LNCAP (cell line): ENCODE measurements at regions not wholly inside any gene's neighbourhood (a gene's known extent, or its start where the extent isn't known, plus 50 kb on each side); places are given as distances from the start of the nearest gene placed in this dataset.

Experiments used
- TF ChIP-seq, protein P1 (sequence below): fragments of 450-650 bp; IDR thresholded peaks from 2 replicates; pipeline ENCODE4 v1.5.1; 2017; ENCODE audit warnings: mild to moderate bottlenecking

DNA sequence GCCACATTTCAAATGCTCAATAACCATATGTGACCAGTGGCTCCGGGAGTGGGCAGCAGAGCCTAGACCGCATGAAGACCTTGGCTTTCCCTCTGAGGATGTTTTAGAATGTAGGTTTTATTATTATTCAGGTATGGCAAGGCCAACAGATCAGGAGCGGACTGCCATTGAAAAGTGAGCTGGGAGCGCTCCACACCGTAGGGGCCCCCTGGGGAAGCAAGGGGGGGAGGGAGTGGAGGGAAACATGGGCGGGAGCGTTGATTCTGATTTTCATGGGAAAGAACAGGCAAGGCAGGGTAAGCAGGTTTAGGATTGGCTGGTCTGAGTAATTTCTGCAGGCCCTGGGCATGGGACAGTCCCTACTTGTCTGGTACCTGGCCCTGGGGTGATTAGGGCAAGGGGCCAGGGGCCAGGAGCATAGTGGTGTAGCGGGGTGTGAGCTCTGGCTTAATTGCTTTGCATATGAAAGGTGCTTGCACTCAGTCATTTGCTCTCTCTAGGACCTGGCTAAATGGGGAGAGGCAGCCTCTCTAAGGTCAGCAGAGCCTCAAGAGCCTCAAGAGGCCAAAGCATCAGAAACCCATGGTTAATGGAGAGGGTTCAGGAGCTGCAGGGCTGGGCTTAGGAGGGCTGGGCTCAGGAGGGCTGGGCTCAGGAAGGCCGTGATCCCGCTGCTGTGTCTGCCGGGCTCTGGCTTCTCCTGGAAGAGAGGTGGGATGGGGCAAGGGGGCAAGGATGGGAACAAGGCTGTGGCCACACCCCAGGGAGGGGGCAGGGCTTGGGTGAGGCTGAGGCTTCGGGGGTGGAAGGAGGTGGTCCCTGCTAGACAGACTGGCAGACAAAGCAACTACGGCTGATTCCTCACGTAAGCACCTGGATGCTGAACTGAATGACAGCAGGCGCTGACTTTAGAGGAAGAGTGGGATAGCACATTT, 82.0 kb upstream of the WASF3 start:
- TF ChIP-seq, protein P1, sequence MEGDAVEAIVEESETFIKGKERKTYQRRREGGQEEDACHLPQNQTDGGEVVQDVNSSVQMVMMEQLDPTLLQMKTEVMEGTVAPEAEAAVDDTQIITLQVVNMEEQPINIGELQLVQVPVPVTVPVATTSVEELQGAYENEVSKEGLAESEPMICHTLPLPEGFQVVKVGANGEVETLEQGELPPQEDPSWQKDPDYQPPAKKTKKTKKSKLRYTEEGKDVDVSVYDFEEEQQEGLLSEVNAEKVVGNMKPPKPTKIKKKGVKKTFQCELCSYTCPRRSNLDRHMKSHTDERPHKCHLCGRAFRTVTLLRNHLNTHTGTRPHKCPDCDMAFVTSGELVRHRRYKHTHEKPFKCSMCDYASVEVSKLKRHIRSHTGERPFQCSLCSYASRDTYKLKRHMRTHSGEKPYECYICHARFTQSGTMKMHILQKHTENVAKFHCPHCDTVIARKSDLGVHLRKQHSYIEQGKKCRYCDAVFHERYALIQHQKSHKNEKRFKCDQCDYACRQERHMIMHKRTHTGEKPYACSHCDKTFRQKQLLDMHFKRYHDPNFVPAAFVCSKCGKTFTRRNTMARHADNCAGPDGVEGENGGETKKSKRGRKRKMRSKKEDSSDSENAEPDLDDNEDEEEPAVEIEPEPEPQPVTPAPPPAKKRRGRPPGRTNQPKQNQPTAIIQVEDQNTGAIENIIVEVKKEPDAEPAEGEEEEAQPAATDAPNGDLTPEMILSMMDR = no peak

DNA sequence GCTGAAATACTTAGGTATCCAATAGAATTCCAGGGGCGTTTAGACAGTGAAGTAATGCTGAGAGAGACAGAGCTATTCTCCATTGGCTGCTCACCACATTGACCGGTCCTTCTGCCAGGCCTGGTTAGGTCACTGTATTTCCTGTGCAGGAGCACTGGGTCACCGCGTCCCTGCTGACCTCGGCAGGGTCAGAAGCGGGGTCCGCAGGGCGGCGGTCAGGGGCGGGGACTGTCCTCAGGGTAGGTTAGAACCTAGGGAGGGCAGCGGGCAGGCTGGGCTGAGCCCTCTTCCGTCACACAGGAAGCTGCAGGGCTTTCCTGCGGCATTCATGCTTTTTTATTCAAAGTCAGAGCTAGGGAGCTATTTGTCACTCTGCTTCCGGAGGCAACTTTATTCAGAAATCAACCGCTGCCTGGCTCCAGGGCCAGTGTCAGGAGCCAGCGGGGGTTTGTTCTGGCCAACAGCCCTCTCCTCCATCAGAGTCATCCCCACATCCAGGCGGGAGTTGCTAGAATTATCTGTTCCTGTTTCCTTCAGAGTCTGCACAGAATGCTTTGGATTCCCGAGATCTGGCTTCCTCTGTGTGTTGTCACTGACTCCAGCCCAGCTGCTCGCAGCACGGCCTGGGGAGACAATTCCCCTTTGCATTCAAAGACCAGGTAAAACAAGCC, 81.2 kb upstream of the WASF3 start:
- TF ChIP-seq, protein P1 = no peak

DNA sequence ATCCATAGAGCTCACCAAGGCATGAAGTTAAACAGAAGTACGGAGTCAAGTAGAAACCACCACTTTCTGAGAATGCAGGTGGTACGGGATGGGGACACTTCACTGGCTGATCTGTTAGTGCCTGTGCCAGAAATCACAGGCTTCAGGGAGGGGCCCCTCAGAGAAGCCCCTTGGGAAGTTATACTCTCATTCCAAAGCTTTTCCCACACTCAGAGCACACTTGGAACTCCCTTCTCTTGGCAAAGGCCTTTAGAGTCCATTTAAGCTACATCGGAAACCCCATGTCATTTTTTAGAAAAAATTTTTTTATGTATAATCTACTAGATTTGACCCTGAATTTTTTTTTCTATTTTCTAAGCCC, 80.7 kb upstream of the WASF3 start:
- TF ChIP-seq, protein P1 = no peak

DNA sequence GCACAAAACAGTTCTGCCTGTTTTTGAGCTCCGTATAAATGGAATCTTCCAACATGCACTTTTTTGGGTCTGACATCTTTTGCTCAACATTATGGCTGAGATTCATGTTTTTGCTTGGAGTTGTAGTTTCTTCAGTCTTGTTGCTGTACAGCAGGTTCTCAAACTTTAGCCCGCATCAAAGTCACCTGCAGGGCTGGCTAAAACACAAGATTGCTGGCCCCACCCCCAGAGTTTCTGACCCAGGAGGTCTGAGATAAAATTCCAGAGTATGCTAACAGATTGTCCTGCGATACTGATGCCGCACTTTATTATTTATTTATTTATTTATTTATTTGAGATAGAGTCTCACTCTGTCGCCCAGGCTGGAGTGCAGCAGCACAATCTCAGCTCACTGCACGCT, 79.8 kb upstream of the WASF3 start:
- TF ChIP-seq, protein P1 = no peak

DNA sequence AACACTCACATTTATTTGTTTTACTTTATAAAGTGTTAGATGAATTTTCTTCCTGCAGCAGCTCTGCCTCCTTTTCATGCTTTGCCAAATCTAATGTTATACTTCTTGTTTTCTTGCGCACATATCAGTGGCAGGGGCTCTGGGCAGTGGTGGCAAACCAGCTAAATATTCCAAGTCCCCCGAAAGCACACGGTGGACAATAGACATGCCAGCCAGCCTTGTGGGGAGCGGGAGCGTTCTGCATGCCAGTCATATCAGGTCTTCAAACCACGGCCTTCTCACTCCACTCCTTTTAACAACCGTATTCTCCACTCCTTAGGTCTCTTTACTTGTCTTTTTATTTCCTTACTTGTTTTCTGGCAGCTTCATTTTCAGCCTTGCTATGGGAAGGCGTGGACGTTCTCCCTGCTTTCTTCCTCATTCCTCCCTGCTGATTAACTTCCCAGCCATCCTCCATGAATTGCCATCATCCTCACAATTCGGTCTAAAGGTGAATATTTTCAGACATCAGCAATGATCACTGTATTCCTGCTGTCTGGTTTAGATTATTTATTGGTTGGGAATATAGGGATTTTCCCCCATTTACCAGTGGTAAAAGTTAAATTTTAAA, 77.1 kb upstream of the WASF3 start:
- TF ChIP-seq, protein P1 = no peak

DNA sequence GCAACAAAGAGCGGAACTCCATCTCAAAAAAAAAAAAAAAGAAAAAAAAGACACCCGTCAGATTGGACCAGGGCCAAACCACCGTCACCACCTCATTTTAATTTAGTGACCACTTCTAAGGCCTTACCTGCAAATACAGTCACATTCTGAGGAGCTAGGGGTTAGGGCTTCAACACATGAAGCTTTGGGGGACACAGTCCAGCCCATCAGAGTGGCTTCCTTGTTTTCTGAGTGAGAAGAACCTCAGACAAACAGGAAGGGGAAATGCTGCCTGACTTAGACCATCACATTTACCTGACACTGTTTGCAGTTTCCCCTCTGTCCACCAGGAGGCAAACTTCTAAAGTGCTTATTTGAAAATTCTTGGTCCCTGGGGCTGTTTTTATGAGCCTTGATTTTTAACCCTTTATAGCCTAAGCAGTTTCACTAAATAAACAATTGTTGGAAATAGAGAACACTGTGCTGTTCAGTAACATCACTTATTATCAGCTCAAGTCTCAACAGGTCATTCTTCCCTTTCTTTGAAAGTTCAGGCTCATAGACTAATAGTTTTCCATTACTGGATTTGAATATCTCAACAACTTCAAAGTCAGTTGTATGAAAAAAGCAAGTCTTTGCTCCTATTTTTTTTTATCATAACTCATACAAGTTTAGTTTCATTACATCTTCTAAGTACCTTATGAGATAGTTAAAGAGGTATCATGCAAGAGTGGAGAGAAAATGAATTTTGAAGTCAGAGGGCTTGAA, 74.9 kb upstream of the WASF3 start:
- TF ChIP-seq, protein P1 = peak; percentile 79

DNA sequence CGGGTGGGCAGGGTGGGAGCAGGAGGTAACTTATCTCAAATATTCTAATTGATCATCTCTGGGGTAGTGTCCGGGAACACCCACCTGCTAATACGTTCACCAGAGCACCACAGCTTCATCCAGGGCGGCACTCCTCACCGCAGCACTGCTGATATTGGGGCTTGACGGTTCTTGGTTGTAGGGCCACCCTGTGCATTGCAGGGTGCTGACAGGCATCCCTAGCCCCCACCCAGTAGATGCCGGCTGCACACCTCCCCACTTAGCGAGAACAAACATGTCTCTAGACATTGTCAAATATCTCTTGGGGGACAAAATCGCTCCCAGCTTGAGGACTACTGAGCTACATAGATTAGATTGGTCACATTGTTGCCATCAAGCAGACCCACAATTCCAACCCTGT, 73.9 kb upstream of the WASF3 start:
- TF ChIP-seq, protein P1 = no peak
